K562 (cell line): ENCODE measurements at regions not wholly inside any gene's neighbourhood (a gene's known extent, or its start where the extent isn't known, plus 50 kb on each side); places are given as distances from the start of the nearest gene placed in this dataset.
A peak's percentile ranks its signal among the peaks of the same experiment; 100 is the strongest.

ENCODE experiments used
- ATAC-seq: fragments of 200-7000 bp; cut with Tn5 transposase; 3 replicates; pipeline ENCODE4 v1.9.1; 2020; ENCODE audit warnings: moderate library complexity
- BruUV-seq: library from RNA; stranded (reverse); fragments of 400-500 nt; replicated peaks from 2 replicates; lab custom pipeline; 2021; lab: Mats Ljungman, UMichigan
- CTCF ChIA-PET: fragments of 300-600 bp; formaldehyde crosslinking; extraction: SDS; loops from one replicate; lab custom pipeline; 2021; ENCODE audit warnings: low intra/inter-chr PET ratio; lab: Yijun Ruan, JAX
- POLR2A ChIA-PET: fragments of 300-600, 350-650 bp; sonication (Branson Sonifier 250); formaldehyde crosslinking; extraction: SDS; loops from one replicate; lab custom pipeline; 2021; ENCODE audit warnings: antibody characterized with exemption, inconsistent platforms; lab: Yijun Ruan, JAX
- DNase-seq, 4 experiments: peaks; one replicate each; pipeline versions ENCODE4 v3.0.0 to v3.0.0-alpha.2; 2011 to 2018; ENCODE audit warnings: low spot score in 3 of 4, mixed read lengths in 3 of 4; ENCODE audit errors: extremely low read depth in 1 of 4
- FAIRE-seq: peaks from 2 replicates; lab custom pipeline; 2011; peaks lifted over from hg19 to GRCh38; lab: Jason Lieb, UNC
- H2AFZ ChIP-seq: 2 replicates; pipeline ENCODE4 v1.6.0; 2011; ENCODE audit warnings: low read depth, low read length, control low read depth, inconsistent platforms
- H3K27ac ChIP-seq: fragments of 200-600 bp; 3 replicates; pipeline ENCODE4 v1.8.0; 2011; ENCODE audit warnings: low read depth, mild to moderate bottlenecking, control low read depth, inconsistent platforms, low read length, moderate library complexity, mixed read lengths; ENCODE audit errors: extremely low read depth
- H3K27me3 ChIP-seq, 2 experiments: fragments of 300-600 bp in 1 of 2; 2 replicates in 1 of 2; 3 replicates in 1 of 2; pipeline versions ENCODE4 v1.6.0 to v1.8.0; 2011; ENCODE audit warnings: inconsistent platforms in 2 of 2, low read length in 2 of 2, mild to moderate bottlenecking in 1 of 2, mixed read lengths in 1 of 2, moderate library complexity in 1 of 2; ENCODE audit not compliant: control insufficient read depth in 2 of 2, insufficient read depth in 2 of 2
- H3K36me3 ChIP-seq: fragments of 300-600 bp; 3 replicates; pipeline ENCODE4 v1.8.0; 2011; ENCODE audit warnings: mild to moderate bottlenecking, low read length, inconsistent platforms; ENCODE audit not compliant: control insufficient read depth, insufficient read depth
- H3K4me1 ChIP-seq, 2 experiments: fragments of 200-600 bp in 1 of 2; replicated peaks in 1 of 2; 2 replicates in 1 of 2; 3 replicates in 1 of 2; pipeline versions ENCODE4 v1.5.1 to v1.8.0; 2011; ENCODE audit warnings: inconsistent platforms in 2 of 2, low read length in 2 of 2, mild to moderate bottlenecking in 1 of 2, mixed read lengths in 1 of 2, moderate library complexity in 1 of 2; ENCODE audit not compliant: control insufficient read depth in 2 of 2, insufficient read depth in 2 of 2
- H3K4me2 ChIP-seq: 2 replicates; pipeline ENCODE4 v1.6.1; 2011; ENCODE audit warnings: low read length, control low read depth, inconsistent platforms, mixed read lengths; ENCODE audit not compliant: insufficient read depth
- H3K4me3 ChIP-seq: fragments of 200-600 bp; sonication (generic), shearing (Covaris generic); 2 replicates; pipeline ENCODE4 v1.5.1; 2016; ENCODE audit warnings: control low read depth, inconsistent platforms
- H3K79me2 ChIP-seq: fragments of 200-600 bp; 3 replicates; pipeline ENCODE4 v1.8.0; 2011; ENCODE audit warnings: low read length, inconsistent platforms; ENCODE audit not compliant: control insufficient read depth, insufficient read depth
- H3K9ac ChIP-seq, 2 experiments: 2 replicates each; pipeline versions ENCODE4 v1.6.0 to v1.6.1; 2011; ENCODE audit warnings: low read depth in 2 of 2, low read length in 2 of 2, control low read depth in 1 of 2, inconsistent platforms in 1 of 2, mild to moderate bottlenecking in 1 of 2, mixed read lengths in 1 of 2; ENCODE audit not compliant: insufficient read depth in 1 of 2
- H3K9me1 ChIP-seq: one replicate; pipeline ENCODE4 v1.6.0; 2011; ENCODE audit warnings: inconsistent platforms, mild to moderate bottlenecking, low read length, moderate library complexity; ENCODE audit not compliant: control insufficient read depth, insufficient read depth
- H3K9me3 ChIP-seq: replicated peaks from 2 replicates; pipeline ENCODE4 v1.5.1; 2011; ENCODE audit warnings: low read depth, low read length, inconsistent platforms; ENCODE audit not compliant: control insufficient read depth, insufficient read depth
- H4K20me1 ChIP-seq: replicated peaks from 2 replicates; pipeline ENCODE4 v1.6.1; 2011; ENCODE audit warnings: low read length, inconsistent platforms, mixed read lengths; ENCODE audit not compliant: control insufficient read depth, insufficient read depth
- KLF13 ChIP-seq: fragments of 450-650 bp; IDR thresholded peaks from 2 replicates; pipeline ENCODE4 v1.6.1; 2016; ENCODE audit warnings: missing genetic modification characterization, low read depth, mild to moderate bottlenecking, missing compliant biosample characterization, moderate library complexity, borderline replicate concordance
- KLF6 ChIP-seq: fragments of 250-450 bp; sonication (Bioruptor Pico); IDR thresholded peaks from 2 replicates; pipeline ENCODE4 v1.4.0; 2020; ENCODE audit warnings: mild to moderate bottlenecking, moderate library complexity, borderline replicate concordance
- NFIC ChIP-seq: fragments of 450-650 bp; IDR thresholded peaks from 2 replicates; pipeline ENCODE4 v1.6.1; 2017; ENCODE audit warnings: mild to moderate bottlenecking, inconsistent platforms
- NFIX ChIP-seq: fragments of 250-450 bp; sonication (Bioruptor Pico); IDR thresholded peaks from 2 replicates; pipeline ENCODE4 v1.4.0; 2020; ENCODE audit warnings: low read depth, mild to moderate bottlenecking, moderate library complexity
- PRMT5 ChIP-seq: sonication (generic); formaldehyde crosslinking; IDR thresholded peaks from 2 replicates; pipeline ENCODE4 v1.5.0; 2020; ENCODE audit warnings: missing genetic modification reagents
- SIN3B ChIP-seq: fragments of 450-650 bp; IDR thresholded peaks from 2 replicates; pipeline ENCODE4 v1.6.1; 2017; ENCODE audit warnings: low read depth, mild to moderate bottlenecking, moderate library complexity
- SMARCB1 ChIP-seq: IDR thresholded peaks from 2 replicates; pipeline ENCODE4 v1.6.1; 2011; ENCODE audit warnings: improper control_type of control experiment, low read depth; ENCODE audit not compliant: insufficient read length
- STAG1 ChIP-seq: sonication (generic); formaldehyde crosslinking; IDR thresholded peaks from 2 replicates; pipeline ENCODE4 v1.5.0; 2020; ENCODE audit warnings: missing genetic modification reagents, borderline replicate concordance
- ZNF766 ChIP-seq: fragments of 200-800 bp; sonication (Bioruptor generic); conservative IDR thresholded peaks from 2 replicates; pipeline ENCODE4 v1.6.1; 2016; ENCODE audit warnings: missing genetic modification characterization, missing compliant biosample characterization
- WGBS: fragments of 100-300 bp; shearing (Covaris generic); methylation state at CpG from one replicate; pipeline ENCODE4 v1.1.6; 2016; ENCODE audit warnings: low coverage, mixed read lengths; ENCODE audit not compliant: insufficient coverage; ENCODE audit errors: missing lambda C conversion rate; 5-methylcytosine and 5-hydroxymethylcytosine counted together
- in situ Hi-C: fragments of 300-500 bp; cut with MboI; formaldehyde crosslinking; loops from 4 replicates; pipeline ENCODE4 v1.15.0; 2018; ENCODE audit warnings: inconsistent platforms, mixed read lengths
- intact Hi-C: fragments of 100-400 bp; cut with micrococcal nuclease; formaldehyde crosslinking; loops from 2 replicates; pipeline ENCODE4 v1.14.2; 2022

- no peaks in the 10 kb centered on the region for H3K27me3 ChIP-seq
- BruUV-seq: no TSS peak
- CTCF ChIA-PET: no interaction called here
- in situ Hi-C loops: no loop called here
- no peak overlapping the region for H3K4me3 ChIP-seq
- no peak overlapping the region for H2AFZ ChIP-seq
- ATAC-seq (no peak), FAIRE-seq (no peak)
- H4K20me1 ChIP-seq: no peaks in the 10 kb centered on the region
- no peaks in the 10 kb centered on the region; the same call in 1 of the 2 replicates for H3K9me3 ChIP-seq
- H3K9ac ChIP-seq: no peak overlapping the region
- WGBS: 0% methylated on average over 1 of the region's 1 CpG
- TF ChIP-seq KLF13 (tag): no peak
- TF ChIP-seq NFIC: peak; percentile 94
- no peak for TF ChIP-seq ZNF766 (CRISPR knock-in tag)
- no peak for TF ChIP-seq SMARCB1
- no peak for TF ChIP-seq STAG1 (CRISPR knock-in tag)
- peak; percentile 97 for TF ChIP-seq NFIX (CRISPR knock-in tag)
- no peak for TF ChIP-seq PRMT5 (CRISPR knock-in tag)
- no peak for TF ChIP-seq SIN3B
- no peak for TF ChIP-seq KLF6 (CRISPR knock-in tag)
- TF ChIP-seq, all 486 proteins: peak for 2
- Histone ChIP-seq H3K9me1 (no peaks in the 10 kb centered on the region), H3K4me1 (no peaks in the 10 kb centered on the region), H3K36me3 (no peaks in the 10 kb centered on the region), H3K79me2 (no peaks in the 10 kb centered on the region), H3K4me2 (no peak overlapping the region), H3K27ac (no peak overlapping the region)
- POLR2A ChIA-PET: no interaction called here
- DNase-seq: no peak
- intact Hi-C loops: no loop called here
These were observed 455.9 kb downstream of the CDH9 start for GRCh38 chr5:26582350-26583045.
